ENCODE measurements at regions not wholly inside any gene's neighbourhood (a gene's known extent, or its start where the extent isn't known, plus 50 kb on each side); places are given as distances from the start of the nearest gene placed in this dataset.

DNA sequence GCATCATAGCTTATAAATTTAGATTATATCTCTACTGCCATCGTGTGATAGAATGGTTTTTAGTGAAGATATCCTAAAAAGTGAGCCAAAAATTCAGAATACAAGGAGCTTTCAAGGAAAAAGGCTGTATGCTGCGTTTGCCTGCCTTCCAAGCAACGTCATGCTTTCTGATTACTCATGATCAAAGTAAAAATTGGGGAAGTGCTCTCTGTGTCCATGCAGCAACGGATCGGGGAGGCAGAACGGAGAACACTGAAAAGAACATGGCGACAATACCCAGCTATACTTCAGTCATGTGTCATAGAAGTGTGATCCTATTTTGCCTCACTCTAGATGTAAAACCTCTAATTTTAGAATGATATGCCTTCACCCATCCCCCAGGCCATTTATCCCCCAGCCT lies 185.7 kb downstream of the SUCLG1 start:
- no peak overlapping the region for H3K4me3 ChIP-seq
- no peaks in the 10 kb centered on the region for H3K27me3 ChIP-seq (replicated peaks in 1 of 2; ENCODE audit: control insufficient read depth in 2 of 2, insufficient read depth in 2 of 2, low read length in 1 of 2)
- H3K27ac ChIP-seq (ENCODE audit: control insufficient read depth, insufficient read depth) = no peak overlapping the region
- CTCF ChIA-PET = no interaction called here
- H3K4me1 ChIP-seq (ENCODE audit: control insufficient read depth, insufficient read depth, low read length) = no peaks in the 10 kb centered on the region
- POLR2A ChIA-PET = no interaction called here
- no peaks in the 10 kb centered on the region for H4K20me1 ChIP-seq (ENCODE audit: control insufficient read depth, insufficient read depth)
- FAIRE-seq (no peak), DNase-seq (ENCODE audit: low read depth, low spot score) (no peak), ATAC-seq (no peak)
- WGBS (ENCODE audit: insufficient coverage, insufficient replicate concordance, low lambda C conversion rate, missing lambda C conversion rate) = 6% methylated on average over 7 of the region's 7 CpGs
- H3K9ac ChIP-seq (ENCODE audit: control insufficient read depth, insufficient read depth, low read length) = no peak overlapping the region
- no peaks in the 10 kb centered on the region for H3K79me2 ChIP-seq (ENCODE audit: control insufficient read depth, insufficient read depth, low read length)
- in situ Hi-C loops (cut with MboI) (no loop called here), intact Hi-C loops (cut with micrococcal nuclease; ENCODE audit: unreplicated experiment) (no loop called here)
- no peak overlapping the region for H2AFZ ChIP-seq (ENCODE audit: control insufficient read depth, low read depth, low read length)
- SMC1A ChIA-PET (ENCODE audit: uncharacterized antibody, unreplicated experiment) = no interaction called here
- H3K36me3 ChIP-seq (ENCODE audit: control insufficient read depth in 2 of 2, insufficient read depth in 2 of 2, low read length in 1 of 2) = no peaks in the 10 kb centered on the region
- no peak overlapping the region for H3K4me2 ChIP-seq (ENCODE audit: control insufficient read depth, insufficient read depth)
- no TSS peak for BruUV-seq (replicated peaks)
- no peak for TF ChIP-seq USF2 (IDR thresholded peaks at IDR 0.05; ENCODE audit: borderline replicate concordance, low read depth, low read length)
- TF ChIP-seq SREBF2 (IDR thresholded peaks at IDR 0.05; ENCODE audit: low read length) = no peak
- TF ChIP-seq CBX3 (IDR thresholded peaks at IDR 0.05; ENCODE audit: borderline replicate concordance, low read depth) = no peak
- TF ChIP-seq ELK1 (IDR thresholded peaks at IDR 0.05; ENCODE audit: low read depth, low read length) = no peak
- TF ChIP-seq ZNF274 (IDR thresholded peaks at IDR 0.05; ENCODE audit: insufficient read depth, insufficient read length) = no peak
- TF ChIP-seq YBX1 (IDR thresholded peaks at IDR 0.05) = no peak
- no peak for TF ChIP-seq POLR2AphosphoS5 (IDR thresholded peaks at IDR 0.05; ENCODE audit: low read length)
- no peaks in the 10 kb centered on the region for H3K9me3 ChIP-seq (replicated peaks; ENCODE audit: control insufficient read depth, insufficient read depth, low read length)
- RAD21 ChIA-PET (ENCODE audit: unreplicated experiment) = no interaction called here

GRCh38 chr2:84271977-84272376 lies 187.1 kb downstream of the SUCLG1 start:
- CTCF ChIA-PET = interaction anchor here (0.9 to 1.2 kb wide), 2 partner anchors 8 to 43 kb away, joined by 3 read pairs; no protein-coding TSS in a partner anchor
- SMC1A ChIA-PET (ENCODE audit: uncharacterized antibody, unreplicated experiment) = no interaction called here
- POLR2A ChIA-PET = no interaction called here
- TF ChIP-seq SUZ12 (IDR thresholded peaks at IDR 0.05; ENCODE audit: unreplicated experiment) (no peak), IKZF2 (IDR thresholded peaks at IDR 0.05) (no peak), PML (IDR thresholded peaks at IDR 0.05; ENCODE audit: low read length) (no peak), MEF2B (IDR thresholded peaks at IDR 0.05; ENCODE audit: partially characterized antibody, poor library complexity, severe bottlenecking) (no peak), JUND (IDR thresholded peaks at IDR 0.05; ENCODE audit: low read depth, low read length) (no peak), WRNIP1 (IDR thresholded peaks at IDR 0.05; ENCODE audit: borderline replicate concordance, low read depth, low read length) (no peak), HDAC6 (IDR thresholded peaks at IDR 0.05; ENCODE audit: unreplicated experiment) (no peak), CREM (IDR thresholded peaks at IDR 0.05; ENCODE audit: low read depth) (no peak), ZNF24 (IDR thresholded peaks at IDR 0.05) (no peak), SUPT20H (IDR thresholded peaks at IDR 0.05; ENCODE audit: borderline replicate concordance, control insufficient read depth, low read depth, low read length) (no peak), STAT3 (IDR thresholded peaks at IDR 0.05; ENCODE audit: low read depth, low read length) (no peak), KDM1A (IDR thresholded peaks at IDR 0.05; ENCODE audit: borderline replicate concordance) (no peak)
- TF ChIP-seq, protein P1, sequence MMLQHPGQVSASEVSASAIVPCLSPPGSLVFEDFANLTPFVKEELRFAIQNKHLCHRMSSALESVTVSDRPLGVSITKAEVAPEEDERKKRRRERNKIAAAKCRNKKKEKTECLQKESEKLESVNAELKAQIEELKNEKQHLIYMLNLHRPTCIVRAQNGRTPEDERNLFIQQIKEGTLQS (IDR thresholded peaks at IDR 0.05; ENCODE audit: borderline replicate concordance, extremely low read depth, low read depth, low read length) = no peak

More at GRCh38 chr2:84271977-84272376, 187.1 kb downstream of the SUCLG1 start:
- Histone ChIP-seq H3K4me1 (ENCODE audit: control insufficient read depth, insufficient read depth, low read length) (no peaks in the 10 kb centered on the region), H3K79me2 (ENCODE audit: control insufficient read depth, insufficient read depth, low read length) (no peaks in the 10 kb centered on the region), H3K36me3 (ENCODE audit: control insufficient read depth in 2 of 2, insufficient read depth in 2 of 2, low read length in 1 of 2) (no peaks in the 10 kb centered on the region), H3K9ac (ENCODE audit: control insufficient read depth, insufficient read depth, low read length) (no peak overlapping the region), H3K4me3 (no peak overlapping the region), H3K9me3 (replicated peaks; ENCODE audit: control insufficient read depth, insufficient read depth, low read length) (no peaks in the 10 kb centered on the region), H3K27ac (ENCODE audit: control insufficient read depth, insufficient read depth) (no peak overlapping the region), H4K20me1 (ENCODE audit: control insufficient read depth, insufficient read depth) (no peaks in the 10 kb centered on the region), H2AFZ (ENCODE audit: control insufficient read depth, low read depth, low read length) (no peak overlapping the region), H3K27me3 (replicated peaks in 1 of 2; ENCODE audit: control insufficient read depth in 2 of 2, insufficient read depth in 2 of 2, low read length in 1 of 2) (no peaks in the 10 kb centered on the region), H3K4me2 (ENCODE audit: control insufficient read depth, insufficient read depth) (no peak overlapping the region)
- DNase-seq (ENCODE audit: low read depth, low spot score) (no peak), ATAC-seq (no peak), FAIRE-seq (no peak)
- WGBS (ENCODE audit: insufficient coverage, insufficient replicate concordance, low lambda C conversion rate, missing lambda C conversion rate) = 32% methylated on average over 3 of the region's 3 CpGs
- RAD21 ChIA-PET (ENCODE audit: unreplicated experiment) = no interaction called here
- BruUV-seq (replicated peaks) = no TSS peak
- intact Hi-C loops (cut with micrococcal nuclease; ENCODE audit: unreplicated experiment) = no loop called here
- in situ Hi-C loops (cut with MboI) = no loop called here
